Renal cortical epithelial cell (primary cell): ENCODE measurements at regions not wholly inside any gene's neighbourhood (a gene's known extent, or its start where the extent isn't known, plus 50 kb on each side); places are given as distances from the start of the nearest gene placed in this dataset.
"Not testable (repeated sequence)": the region's sequence is repeated elsewhere in the genome, so short reads cannot be mapped to it uniquely, and the experiment has no call there.

Source experiments
- DNase-seq: peaks from one replicate; pipeline ENCODE4 v3.0.0-alpha.2; 2011; ENCODE audit warnings: low read depth

DNA sequence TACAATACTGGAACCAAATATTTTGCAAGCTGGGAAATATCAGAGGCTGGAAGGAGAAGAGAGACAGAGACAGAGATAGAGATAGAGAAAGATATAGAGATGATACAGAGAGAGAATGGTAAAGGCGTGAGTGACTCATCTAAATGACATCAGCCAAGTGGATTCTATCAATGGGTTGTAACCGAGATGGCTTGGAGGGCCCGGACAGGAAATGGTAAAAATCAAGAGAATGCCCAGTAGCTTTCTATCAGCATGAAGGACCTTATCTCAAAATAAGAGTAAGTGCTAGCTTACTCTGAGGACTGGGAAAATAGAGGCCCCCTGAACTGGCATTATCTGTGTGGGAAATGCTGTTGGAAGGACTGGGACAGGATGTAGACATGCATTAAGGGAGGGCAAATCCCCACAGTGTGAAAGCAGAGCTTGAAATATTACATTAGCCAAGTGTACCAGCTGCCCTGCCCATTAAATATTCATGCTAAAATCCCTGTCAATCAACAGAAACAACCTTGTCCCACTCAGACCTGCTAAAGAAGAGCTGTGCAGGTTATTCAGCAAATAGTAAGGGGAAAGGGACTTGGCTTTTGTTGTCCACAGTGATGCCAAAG lies 76.6 kb upstream of the ZNF644 start:
- no peak for DNase-seq

- not testable (repeated sequence) for DNase-seq
Measured at GRCh38 chr1:91095321-91095720, 73.5 kb upstream of the ZNF644 start.

DNA sequence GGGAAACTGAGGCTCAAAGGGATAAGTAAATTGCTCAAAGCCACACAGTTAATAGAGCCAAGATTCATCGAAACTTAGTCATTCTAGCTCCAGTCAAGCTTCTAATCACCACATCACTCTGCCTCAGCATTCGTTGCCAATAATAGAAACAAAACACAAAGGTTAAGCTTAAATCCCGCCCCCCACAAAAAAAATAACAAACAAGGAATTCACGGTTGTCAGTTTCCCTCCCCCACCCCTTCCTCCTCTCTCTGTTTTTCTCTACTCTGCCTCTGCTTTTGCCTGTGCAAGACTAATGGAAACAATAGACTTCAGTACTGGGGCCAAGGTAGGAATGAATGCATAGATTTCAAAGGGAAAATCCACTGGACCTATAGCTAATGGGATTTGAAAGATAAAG lies 70.7 kb upstream of the ZNF644 start:
- peak; percentile 47 for DNase-seq

DNA sequence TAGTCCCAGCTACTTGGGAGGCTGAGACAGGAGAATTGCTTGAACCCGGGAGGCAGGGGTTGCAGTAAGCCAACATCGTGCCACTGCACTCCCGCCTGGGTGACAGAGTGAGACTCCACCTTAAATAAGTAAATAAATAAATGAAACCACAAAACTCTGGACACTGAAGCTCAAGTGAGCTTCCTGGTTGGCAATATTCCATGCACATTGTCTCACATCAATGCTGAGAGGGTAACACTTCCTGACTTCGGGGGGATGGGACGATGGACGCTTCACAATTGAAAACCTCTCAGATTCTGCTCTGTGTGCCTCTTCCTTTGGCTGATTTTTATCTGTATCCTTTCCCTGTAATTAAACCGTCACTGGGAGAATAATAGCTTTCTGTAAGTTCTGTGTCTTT lies 70.0 kb upstream of the ZNF644 start:
- peak; percentile 30 for DNase-seq

DNA sequence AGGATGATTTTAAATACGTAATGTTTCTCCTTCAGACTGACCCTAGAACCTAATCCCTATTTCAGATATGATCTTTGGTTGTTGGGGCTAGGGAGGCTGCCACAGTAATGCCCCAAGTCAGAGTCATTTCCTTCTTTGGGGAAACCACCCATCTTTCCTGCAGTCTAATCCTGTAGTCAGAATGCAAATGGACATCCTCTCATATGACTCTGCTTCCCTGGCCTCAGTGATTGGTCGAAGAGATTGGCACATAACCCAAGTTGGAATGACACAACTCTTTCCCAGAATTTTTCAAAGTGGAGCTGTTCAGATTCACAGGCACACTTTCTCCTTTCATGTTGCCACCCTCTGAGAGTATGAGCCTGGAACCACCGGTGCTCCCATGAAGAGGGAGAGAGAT lies 58.8 kb upstream of the ZNF644 start:
- DNase-seq = no peak

- no peak for DNase-seq
Measured at GRCh38 chr1:91078859-91079258, 57.0 kb upstream of the ZNF644 start.

DNA sequence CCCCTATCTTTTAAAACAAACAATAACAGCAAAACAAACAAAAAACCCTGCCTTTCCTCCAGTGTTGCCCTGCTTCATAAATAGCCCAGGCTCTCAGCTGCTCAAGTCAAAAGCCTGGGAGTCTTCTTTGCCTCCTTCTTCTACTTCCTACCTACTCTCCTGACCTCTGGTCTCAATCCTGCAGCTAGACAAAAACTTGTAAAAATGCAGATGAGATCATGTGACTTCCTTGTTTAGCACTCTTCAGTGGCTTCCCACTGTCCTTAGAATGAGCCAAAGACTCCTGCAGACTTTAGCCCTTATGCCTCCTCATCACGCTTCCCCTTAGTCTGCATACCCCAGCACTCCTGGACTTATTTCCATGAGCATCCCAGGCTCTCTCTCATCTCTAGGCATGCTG lies 55.0 kb upstream of the ZNF644 start:
- no peak for DNase-seq

GRCh38 chr1:91075233-91076135 lies 53.6 kb upstream of the ZNF644 start:
- no peak for DNase-seq

GRCh38 chr1:91073299-91073698 lies 51.5 kb upstream of the ZNF644 start:
- DNase-seq = no peak

DNA sequence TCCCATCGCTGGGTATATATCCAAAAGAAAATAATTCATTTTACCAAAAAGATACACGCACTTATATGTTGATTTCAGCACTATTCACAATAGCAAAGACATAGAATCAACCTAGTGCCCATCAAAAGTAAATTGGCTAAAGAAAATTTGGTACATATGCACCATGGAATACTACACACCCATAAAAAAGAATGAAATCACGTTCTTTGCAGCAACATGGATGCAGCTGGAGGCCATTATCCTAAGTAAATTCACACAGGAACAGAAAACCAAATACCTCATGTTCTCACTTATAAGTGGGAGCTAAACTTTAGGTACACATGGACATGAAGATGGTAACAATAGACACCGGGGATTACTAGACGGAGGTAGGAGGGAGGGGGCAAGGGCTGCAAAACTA lies 50.0 kb upstream of the ZNF644 start:
- DNase-seq = no peak
